ENCODE measurements at regions not wholly inside any gene's neighbourhood (a gene's known extent, or its start where the extent isn't known, plus 50 kb on each side); places are given as distances from the start of the nearest gene placed in this dataset.

GRCh38 chr12:127381043-127381668 lies 885.8 kb upstream of the TMEM132C start:
- peak; percentile 96 for TF ChIP-seq CTCF (IDR thresholded peaks at IDR 0.05)
- no peak for TF ChIP-seq EZH2phosphoT487 (IDR thresholded peaks at IDR 0.05)
- no peak for TF ChIP-seq EZH2 (IDR thresholded peaks at IDR 0.05)
